GM12864 (cell line): ENCODE measurements at regions not wholly inside any gene's neighbourhood (a gene's known extent, or its start where the extent isn't known, plus 50 kb on each side); places are given as distances from the start of the nearest gene placed in this dataset.

Experiments
- DNase-seq: peaks from one replicate; pipeline ENCODE4 v3.0.0-alpha.2; 2011; ENCODE audit warnings: low read depth
- H3K4me3 ChIP-seq: 2 replicates; pipeline ENCODE4 v1.5.1; 2011; ENCODE audit warnings: mild to moderate bottlenecking, low read depth, low read length, control low read depth
- TF ChIP-seq, protein P1 (sequence below): IDR thresholded peaks from 2 replicates; pipeline ENCODE4 v1.5.1; 2011; ENCODE audit warnings: low read depth, mild to moderate bottlenecking, moderate library complexity, low read length, control low read depth, inconsistent platforms; ENCODE audit errors: missing control alignments

DNA sequence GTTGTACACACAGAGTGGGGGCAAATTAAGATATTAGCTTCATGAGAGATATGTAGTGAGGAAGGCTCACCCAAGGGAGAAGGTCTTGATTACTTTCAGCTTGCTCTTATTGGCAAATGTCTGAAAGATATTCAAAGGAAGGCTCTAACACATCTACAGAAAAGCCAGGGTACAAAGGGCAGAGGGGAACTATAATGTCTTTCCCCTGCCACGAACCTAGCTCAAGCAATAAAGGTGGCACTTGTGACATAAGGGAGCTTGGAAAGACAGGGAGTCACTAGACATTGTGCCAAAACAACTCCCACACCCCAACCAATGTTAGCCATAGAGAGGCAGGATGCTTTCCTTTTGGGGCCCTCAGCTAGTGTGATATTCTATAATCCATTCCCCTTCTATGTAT is 52.2 kb upstream of the SOX9 start:
- TF ChIP-seq, protein P1, sequence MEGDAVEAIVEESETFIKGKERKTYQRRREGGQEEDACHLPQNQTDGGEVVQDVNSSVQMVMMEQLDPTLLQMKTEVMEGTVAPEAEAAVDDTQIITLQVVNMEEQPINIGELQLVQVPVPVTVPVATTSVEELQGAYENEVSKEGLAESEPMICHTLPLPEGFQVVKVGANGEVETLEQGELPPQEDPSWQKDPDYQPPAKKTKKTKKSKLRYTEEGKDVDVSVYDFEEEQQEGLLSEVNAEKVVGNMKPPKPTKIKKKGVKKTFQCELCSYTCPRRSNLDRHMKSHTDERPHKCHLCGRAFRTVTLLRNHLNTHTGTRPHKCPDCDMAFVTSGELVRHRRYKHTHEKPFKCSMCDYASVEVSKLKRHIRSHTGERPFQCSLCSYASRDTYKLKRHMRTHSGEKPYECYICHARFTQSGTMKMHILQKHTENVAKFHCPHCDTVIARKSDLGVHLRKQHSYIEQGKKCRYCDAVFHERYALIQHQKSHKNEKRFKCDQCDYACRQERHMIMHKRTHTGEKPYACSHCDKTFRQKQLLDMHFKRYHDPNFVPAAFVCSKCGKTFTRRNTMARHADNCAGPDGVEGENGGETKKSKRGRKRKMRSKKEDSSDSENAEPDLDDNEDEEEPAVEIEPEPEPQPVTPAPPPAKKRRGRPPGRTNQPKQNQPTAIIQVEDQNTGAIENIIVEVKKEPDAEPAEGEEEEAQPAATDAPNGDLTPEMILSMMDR = no peak
- no peak overlapping the region for H3K4me3 ChIP-seq
- DNase-seq = no peak

DNA sequence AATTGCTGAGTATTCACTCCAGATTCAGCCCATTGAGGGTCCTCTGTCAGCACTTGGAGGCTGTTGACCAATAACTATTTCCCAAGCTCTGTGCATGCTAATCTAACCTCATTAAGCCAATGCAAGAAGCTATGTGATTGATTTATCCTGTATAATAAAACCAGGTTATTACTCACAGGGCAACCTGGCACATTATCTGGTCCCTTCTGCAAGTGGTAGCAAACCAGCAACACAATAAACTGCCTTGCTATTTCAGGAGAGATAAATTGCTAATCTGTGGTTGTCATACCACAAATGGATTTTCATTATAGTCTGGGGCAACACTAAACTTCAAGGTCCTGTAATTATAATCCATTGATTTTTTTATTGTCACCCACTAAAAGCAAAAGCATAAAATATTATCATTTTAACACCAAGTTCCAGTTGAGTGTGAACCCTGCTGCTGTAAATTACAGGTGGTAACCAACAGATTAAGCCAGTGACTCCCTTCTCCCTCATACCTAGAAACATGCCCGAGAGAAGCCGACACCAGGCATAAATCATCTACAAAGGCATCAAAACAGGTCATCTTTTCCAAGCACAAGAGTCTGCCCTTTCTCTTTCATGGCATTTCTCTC is 51.1 kb upstream of the SOX9 start:
- no peak overlapping the region for H3K4me3 ChIP-seq
- no peak for DNase-seq
- TF ChIP-seq, protein P1 = no peak
